ENCODE measurements at regions not wholly inside any gene's neighbourhood (a gene's known extent, or its start where the extent isn't known, plus 50 kb on each side); places are given as distances from the start of the nearest gene placed in this dataset.
"Not testable (repeated sequence)": the region's sequence is repeated elsewhere in the genome, so short reads cannot be mapped to it uniquely, and the experiment has no call there.

GRCh38 chr16:85435286-85435685 lies 177.8 kb upstream of the GSE1 start:
- no peak for DNase-seq

DNA sequence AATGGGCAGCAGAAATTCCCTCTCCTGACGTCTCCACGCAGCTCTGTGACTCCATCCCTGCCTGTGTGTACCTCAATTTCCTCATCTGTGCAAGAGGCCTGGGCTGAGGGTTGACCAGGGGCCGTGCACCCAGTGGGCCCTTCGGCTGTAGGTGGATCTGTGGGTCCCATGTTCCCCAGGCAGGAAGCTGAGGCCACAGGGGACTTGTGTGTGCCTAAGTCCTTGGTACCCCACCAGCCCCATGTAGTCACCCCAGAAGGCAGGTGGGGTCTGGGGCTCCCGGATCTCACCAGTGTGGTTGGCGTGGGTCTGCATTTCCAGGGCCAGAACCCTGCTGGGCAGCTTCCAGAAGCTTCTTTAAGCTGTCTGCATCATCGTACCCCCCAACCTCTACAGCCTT lies 177.4 kb upstream of the GSE1 start:
- no peak for DNase-seq

- DNase-seq: no peak
These were observed 176.9 kb upstream of the GSE1 start for GRCh38 chr16:85436207-85436606.

DNA sequence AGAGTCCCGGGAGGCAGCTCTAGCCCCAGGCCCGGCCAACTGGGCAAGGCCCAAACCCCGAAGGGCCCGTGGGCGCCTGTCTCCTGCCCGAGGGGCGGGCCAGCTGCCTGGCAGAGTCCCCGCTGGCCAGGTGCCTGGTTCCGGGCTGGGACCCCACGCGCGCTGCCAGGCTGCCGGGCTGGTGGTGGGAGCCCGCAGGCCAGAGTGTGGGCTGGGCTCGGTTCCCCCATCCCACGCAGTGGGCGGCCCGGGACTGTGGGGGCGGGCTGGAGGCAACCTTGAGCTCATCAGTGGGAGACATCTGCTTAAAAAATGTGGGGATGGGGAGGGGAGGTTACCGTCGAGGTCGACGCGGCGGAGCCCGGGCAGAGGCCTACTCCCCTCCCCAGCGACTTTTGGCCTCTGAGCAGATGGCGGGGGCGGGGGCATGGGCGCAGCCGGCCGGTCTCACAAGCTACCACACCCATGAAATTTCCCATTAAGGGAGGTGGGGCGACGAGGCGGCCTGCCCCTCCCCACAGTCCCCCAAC lies 176.4 kb upstream of the GSE1 start:
- DNase-seq: no peak

DNA sequence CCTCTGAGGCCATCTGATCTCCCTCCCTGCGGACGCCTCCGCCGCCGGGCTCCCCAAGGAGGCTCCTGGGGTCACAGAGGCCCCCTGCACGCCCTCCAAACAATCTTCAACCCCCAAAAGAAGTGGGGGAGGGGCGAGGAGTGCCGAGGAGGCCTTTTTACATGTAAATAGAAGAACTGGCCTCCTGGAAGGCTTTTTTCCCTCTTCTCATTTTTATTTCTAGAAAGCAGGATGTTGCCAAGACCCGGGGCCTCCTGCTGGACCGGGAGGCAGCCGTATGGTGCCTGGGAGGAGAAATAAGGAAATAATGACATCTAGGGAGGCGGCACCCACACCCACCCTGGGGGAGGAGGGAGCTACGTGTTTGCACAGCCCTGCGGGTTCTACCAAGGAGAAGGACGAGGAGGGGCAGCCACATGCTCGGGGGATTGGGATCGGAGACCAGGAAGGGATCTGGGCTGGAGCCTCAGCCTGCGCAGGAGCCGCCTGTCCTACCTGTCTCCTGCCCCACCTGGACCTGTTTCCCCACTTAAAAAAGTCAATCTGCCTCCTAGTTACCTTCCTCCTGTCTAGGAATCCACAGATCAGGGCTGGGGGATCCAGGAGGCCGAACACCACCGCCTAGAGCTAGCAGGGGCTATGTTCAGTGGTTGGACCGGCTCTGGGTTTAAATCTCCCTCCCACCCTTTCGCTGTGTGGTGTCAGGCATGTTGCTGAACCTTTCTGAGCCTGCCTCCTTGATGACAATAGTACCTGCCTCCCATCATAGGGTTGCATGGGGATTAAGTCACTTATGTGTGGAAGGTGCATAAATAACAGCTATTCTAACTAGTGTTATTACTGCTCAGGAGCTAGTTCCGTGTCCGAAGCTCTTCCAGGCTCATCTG lies 175.7 kb upstream of the GSE1 start:
- peak; percentile 76 for DNase-seq

DNA sequence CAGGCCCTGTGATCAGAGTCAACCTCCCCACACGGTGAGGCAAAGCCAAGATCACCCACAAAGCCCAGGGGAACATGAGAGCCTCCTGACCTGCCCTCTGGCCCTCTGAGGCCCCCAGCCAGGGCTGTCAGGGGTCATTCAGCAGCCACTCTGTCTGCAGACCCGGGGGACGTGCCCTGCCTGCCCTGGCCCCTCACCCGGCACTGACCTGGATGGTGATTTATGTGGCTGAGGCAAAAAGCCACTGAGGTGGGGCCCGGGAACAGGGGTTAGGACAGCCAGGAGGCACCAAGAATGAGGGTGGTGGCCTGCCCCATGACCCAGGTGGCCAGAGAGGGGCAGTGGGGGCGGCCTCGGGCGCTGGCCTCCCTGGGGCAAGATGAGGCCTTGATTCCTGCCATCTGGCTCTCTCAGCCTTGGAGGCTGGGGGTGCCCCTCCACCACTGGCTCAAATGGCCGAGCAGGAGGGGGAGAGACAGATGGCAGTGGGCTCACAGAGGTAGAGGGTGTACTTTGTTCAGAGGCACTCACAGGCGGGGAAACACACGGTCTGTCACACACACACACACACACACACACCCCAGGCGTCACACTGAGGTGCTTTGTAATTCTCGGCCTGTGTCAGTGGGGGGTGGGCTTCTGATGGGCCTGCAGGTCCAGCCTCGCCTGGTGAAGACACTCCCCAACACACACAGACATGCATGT lies 174.0 kb upstream of the GSE1 start:
- peak; percentile 48 for DNase-seq

DNA sequence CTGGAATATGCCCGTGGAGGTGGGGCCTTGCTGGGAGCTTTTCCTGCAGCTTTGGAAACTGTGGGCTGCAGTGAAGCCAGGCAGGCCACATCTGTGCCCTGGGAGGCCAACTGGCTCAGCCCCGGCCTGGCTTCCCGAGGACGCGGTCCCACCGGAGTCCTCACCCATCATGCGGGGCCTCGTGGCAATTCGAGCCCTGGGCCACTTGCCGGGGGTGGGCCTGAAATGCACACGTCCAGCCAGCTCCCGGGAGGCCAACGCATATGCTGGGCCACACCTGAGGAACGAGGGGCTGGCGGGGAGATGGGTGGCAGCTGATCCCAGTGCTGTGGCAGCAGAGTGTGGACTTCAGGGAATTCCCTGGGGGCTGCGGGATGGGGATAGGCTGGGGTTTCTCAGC lies 172.4 kb upstream of the GSE1 start:
- DNase-seq: no peak

GRCh38 chr16:85441189-85441889 lies 171.8 kb upstream of the GSE1 start:
- no peak for DNase-seq

DNA sequence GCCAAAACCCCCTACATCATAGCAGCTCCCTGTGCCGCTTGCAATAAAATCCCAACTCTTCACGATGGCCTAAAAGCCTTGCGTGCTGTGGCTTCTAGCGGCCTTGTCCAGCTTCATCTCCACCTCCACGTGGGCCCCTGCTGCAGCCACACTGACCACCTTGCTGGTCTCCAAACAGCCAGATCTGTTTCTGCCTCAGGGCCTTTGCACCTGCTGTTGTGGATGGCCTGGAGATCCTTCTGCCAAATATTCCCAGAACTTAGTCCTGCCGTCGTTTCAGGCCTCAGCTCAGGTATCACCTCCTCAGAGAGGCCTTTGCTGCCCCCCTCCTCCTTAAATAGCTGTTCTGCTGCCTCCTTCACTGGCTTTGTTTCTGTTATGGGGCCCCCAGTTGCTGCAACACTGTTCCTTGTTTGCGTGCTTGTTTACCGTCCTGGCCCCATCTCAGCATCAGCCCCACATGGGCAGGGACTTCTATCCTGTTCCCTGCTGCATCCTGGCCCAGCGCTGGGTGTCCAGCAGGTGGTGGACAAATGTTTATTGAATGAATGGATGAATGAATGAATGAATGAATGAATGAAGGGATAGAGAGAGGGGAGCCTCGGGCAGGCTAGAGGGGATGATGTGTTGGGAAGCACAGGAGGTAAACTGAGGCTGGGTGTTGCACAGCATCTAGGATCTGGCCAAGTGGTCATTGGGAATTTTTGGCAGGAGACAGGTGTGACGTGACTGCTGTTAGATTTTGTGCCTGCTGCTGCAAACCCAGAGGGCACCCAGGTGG lies 171.0 kb upstream of the GSE1 start:
- no peak for DNase-seq

- no peak for DNase-seq
These were observed 170.0 kb upstream of the GSE1 start for GRCh38 chr16:85443116-85443515.

GRCh38 chr16:85443531-85443930 lies 169.6 kb upstream of the GSE1 start:
- DNase-seq: no peak

- DNase-seq: peak; percentile 99
These were observed 167.9 kb upstream of the GSE1 start for GRCh38 chr16:85445064-85445778.

GRCh38 chr16:85445779-85446222 lies 167.3 kb upstream of the GSE1 start:
- peak; percentile 86 for DNase-seq

GRCh38 chr16:85446951-85447692 lies 166.0 kb upstream of the GSE1 start:
- DNase-seq: peak; percentile 48

DNA sequence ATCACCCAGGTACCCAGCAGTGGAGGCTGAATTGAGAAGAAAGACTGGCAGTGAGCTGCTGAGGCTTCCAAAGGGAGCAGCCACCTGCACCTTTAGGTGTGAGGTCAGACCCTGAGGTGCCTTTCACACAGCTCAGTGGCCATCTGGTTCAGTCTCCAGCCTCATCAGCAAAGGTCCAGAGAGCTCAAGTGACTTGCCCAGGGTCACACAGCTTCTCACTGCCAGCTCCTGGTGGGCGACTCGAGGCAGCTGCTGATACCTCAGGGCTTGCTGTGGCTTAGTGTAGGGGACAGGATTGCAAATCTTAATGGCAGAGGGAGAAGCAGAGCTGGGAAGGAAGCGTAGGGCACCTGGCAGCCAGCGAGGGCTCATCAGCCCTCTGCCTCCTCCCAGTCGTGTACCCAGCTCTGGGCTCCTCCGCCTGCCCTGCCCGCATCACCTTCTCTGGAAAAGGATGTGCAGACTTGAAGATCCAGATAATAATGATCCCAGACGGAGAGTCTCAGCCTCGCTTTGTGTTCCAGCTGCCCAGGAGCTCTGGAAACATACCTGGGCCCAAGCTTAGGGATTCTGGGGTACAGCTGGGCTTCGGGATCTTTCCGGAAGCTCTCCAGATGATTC lies 165.3 kb upstream of the GSE1 start:
- DNase-seq: peak; percentile 78

- DNase-seq: peak; percentile 99
These were observed 164.4 kb upstream of the GSE1 start for GRCh38 chr16:85448557-85449190.

DNA sequence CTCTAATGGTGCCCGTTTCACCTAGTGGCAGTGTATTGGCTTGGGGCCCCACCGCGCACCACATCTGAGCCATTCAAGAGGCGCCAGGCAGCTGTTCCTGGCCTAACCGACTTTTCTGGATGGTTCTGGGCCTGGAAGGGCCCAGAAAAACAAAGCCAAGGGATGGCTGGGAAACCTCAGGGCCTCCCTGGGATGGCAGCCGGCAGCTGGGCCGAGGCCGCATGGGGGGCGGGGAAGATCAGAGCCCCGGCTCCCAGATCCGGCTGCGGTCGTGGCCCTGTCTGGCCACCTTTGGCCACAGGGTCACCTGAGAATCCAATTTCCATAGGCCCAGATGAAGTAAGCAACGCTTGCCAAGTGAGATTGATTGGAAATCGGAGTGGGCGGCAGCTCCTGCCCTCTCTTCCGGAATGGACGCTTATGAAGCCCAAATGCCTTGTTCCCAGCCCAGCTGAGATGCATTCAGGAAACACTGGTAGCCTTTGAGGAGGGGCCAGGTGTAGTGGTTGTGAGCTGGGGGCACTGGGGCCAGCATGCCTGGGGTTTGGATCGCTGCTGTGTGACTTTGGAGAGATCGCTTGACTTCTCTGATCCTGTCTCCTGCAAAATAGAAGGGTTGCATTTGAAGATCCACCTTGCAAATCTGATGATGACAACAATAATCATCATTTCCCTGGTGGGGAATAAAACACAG lies 163.8 kb upstream of the GSE1 start:
- no peak for DNase-seq

DNA sequence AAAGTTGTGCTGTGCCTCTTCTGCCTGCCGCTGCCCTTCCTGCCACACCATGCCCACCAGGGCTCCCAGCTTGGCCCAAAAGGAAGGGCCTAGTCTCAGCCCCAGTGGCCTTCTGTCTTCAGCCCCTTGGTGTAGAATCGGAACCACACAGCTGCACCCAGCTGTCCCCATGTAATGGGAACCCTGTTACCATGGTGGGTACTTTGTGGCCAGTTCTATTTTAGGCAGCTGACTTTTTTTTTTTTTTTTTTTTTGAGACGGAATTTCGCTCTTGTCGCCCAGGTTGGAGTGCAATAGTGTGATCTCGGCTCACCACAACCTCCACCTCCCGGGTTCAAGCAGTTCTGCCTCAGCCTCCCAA lies 163.3 kb upstream of the GSE1 start:
- DNase-seq: no peak

DNA sequence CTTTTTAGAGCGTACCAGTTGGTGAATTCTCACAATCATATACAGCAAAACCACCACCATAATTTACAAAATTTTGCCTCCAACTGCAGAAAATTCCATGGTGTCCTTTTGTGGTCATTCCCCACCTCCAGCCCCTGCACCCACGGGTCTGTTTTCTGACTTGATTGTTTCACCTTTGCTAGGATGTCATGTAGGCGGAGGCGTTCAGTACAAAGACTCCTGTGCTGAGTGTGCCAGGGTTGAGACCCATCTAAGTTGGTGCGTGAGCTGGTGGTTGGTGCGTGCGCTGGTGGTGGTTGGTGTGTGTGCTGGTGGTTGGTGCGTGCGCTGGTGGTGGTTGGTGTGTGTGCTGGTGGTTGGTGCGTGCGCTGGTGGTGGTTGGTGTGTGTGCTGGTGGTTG lies 162.0 kb upstream of the GSE1 start:
- DNase-seq: not testable (repeated sequence)

Data from NCI-H1092 treated with DMSO at 0.1 percent for 48 hours (cell line).